GM23248 (cell line): ENCODE measurements at regions not wholly inside any gene's neighbourhood (a gene's known extent, or its start where the extent isn't known, plus 50 kb on each side); places are given as distances from the start of the nearest gene placed in this dataset.

Experiments used
- DNase-seq: peaks from one replicate; pipeline ENCODE4 v3.0.0-alpha.2; 2015
- H2AFZ ChIP-seq: fragments of 200-600 bp; sonication (generic); 2 replicates; pipeline ENCODE4 v1.6.1; 2016; ENCODE audit warnings: antibody characterized with exemption
- H3F3A ChIP-seq: fragments of 200-600 bp; sonication (generic); 2 replicates; pipeline ENCODE4 v1.6.1; 2016; ENCODE audit warnings: mild to moderate bottlenecking, antibody characterized with exemption, mixed run types; ENCODE audit not compliant: insufficient read depth
- H3K27ac ChIP-seq: fragments of 200-600 bp; sonication (generic); 2 replicates; pipeline ENCODE4 v1.5.1; 2016; ENCODE audit warnings: mild to moderate bottlenecking
- H3K27me3 ChIP-seq: fragments of 200-600 bp; sonication (generic); replicated peaks from 2 replicates; pipeline ENCODE4 v1.6.1; 2016; ENCODE audit warnings: mild to moderate bottlenecking; ENCODE audit not compliant: insufficient read depth
- H3K36me3 ChIP-seq: fragments of 200-600 bp; sonication (generic); 2 replicates; pipeline ENCODE4 v1.6.1; 2016; ENCODE audit warnings: low read depth, mild to moderate bottlenecking
- H3K4me1 ChIP-seq: fragments of 200-600 bp; sonication (generic); 2 replicates; pipeline ENCODE4 v1.6.1; 2016; ENCODE audit warnings: mild to moderate bottlenecking; ENCODE audit not compliant: insufficient read depth
- H3K4me2 ChIP-seq: fragments of 200-600 bp; sonication (generic); one replicate; pipeline ENCODE4 v1.6.1; 2016; ENCODE audit warnings: mild to moderate bottlenecking; ENCODE audit not compliant: unreplicated experiment
- H3K4me3 ChIP-seq: fragments of 200-600 bp; sonication (generic); 2 replicates; pipeline ENCODE4 v1.5.1; 2016; ENCODE audit warnings: mild to moderate bottlenecking
- H3K79me2 ChIP-seq: fragments of 200-600 bp; sonication (generic); 2 replicates; pipeline ENCODE4 v1.6.1; 2016; ENCODE audit warnings: mild to moderate bottlenecking; ENCODE audit not compliant: insufficient read depth
- H3K9ac ChIP-seq: fragments of 200-600 bp; sonication (generic); 2 replicates; pipeline ENCODE4 v1.6.1; 2016; ENCODE audit warnings: mild to moderate bottlenecking
- H3K9me2 ChIP-seq: fragments of 200-600 bp; sonication (generic); 2 replicates; pipeline ENCODE4 v1.6.1; 2016; ENCODE audit warnings: mixed run types, mild to moderate bottlenecking, moderate library complexity; ENCODE audit not compliant: insufficient read depth
- H3K9me3 ChIP-seq: fragments of 200-600 bp; sonication (generic); one replicate; pipeline ENCODE4 v1.6.1; 2017; ENCODE audit warnings: low read depth
- H4K20me1 ChIP-seq: fragments of 200-600 bp; sonication (generic); 2 replicates; pipeline ENCODE4 v1.6.0; 2016; ENCODE audit not compliant: insufficient read depth
- EZH2 ChIP-seq: fragments of 200-600 bp; sonication (generic); IDR thresholded peaks from 2 replicates; pipeline ENCODE4 v1.6.1; 2018; ENCODE audit warnings: antibody characterized with exemption, mild to moderate bottlenecking; ENCODE audit not compliant: insufficient read depth, poor library complexity, severe bottlenecking
- EZH2phosphoT487 ChIP-seq: fragments of 200-600 bp; sonication (generic); IDR thresholded peaks from 2 replicates; pipeline ENCODE4 v1.6.1; 2018; ENCODE audit warnings: antibody characterized with exemption, moderate library complexity, mild to moderate bottlenecking, low read depth; ENCODE audit not compliant: insufficient read depth
- WGBS, 2 experiments: methylation state at CpG; one replicate each; pipeline ENCODE4 v1.1.6; 2015 to 2017; ENCODE audit warnings: low lambda C conversion rate in 2 of 2, low coverage in 1 of 2; ENCODE audit errors: missing lambda C conversion rate in 2 of 2; 5-methylcytosine and 5-hydroxymethylcytosine counted together
- in situ Hi-C: fragments of 300-500 bp; cut with MboI; formaldehyde crosslinking; loops from 2 replicates; pipeline ENCODE4 v1.15.0; 2020

DNA sequence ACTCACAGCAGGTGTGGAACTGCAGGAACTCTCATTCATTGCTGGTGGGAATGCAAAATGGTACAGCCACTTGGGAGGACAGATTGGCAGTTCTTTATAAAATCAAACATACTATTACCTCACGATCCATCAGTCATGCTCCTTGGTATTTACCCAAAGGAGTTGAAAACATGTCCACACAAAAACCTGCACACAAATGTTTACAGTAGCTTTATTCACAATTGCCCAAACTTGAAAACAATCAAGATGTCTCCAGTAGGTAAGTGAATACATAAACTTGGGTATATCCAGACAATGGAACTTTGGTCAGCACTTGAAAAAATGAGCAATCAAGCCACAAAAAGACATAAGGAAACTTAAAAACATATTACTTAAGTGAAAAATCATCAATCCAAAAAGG is 215.5 kb downstream of the IRX1 start:
- Histone ChIP-seq H3K4me3 (no peak overlapping the region), H3K9me2 (no peaks in the 10 kb centered on the region), H2AFZ (no peak overlapping the region), H3K4me1 (no peaks in the 10 kb centered on the region), H3K36me3 (no peaks in the 10 kb centered on the region), H3K9me3 (no peaks in the 10 kb centered on the region), H3F3A (no peaks in the 10 kb centered on the region), H3K9ac (no peak overlapping the region), H3K79me2 (no peaks in the 10 kb centered on the region), H3K27me3 (no peaks in the 10 kb centered on the region), H3K4me2 (no peak overlapping the region), H3K27ac (no peak overlapping the region), H4K20me1 (no peaks in the 10 kb centered on the region)
- no peak for DNase-seq
- TF ChIP-seq EZH2phosphoT487: no peak
- TF ChIP-seq EZH2: no peak
- in situ Hi-C loops: no loop called here
- WGBS, 2 experiments: 33 to 44% methylated on average over 1 of the region's 1 CpG

- TF ChIP-seq EZH2phosphoT487 (no peak), EZH2 (no peak)
- no peak overlapping the region for H3K4me2 ChIP-seq
- in situ Hi-C loops: no loop called here
- H3K9ac ChIP-seq: no peak overlapping the region
- H3K36me3 ChIP-seq: no peaks in the 10 kb centered on the region
- H3K9me2 ChIP-seq: no peaks in the 10 kb centered on the region
- no peak overlapping the region for H3K4me3 ChIP-seq
- H4K20me1 ChIP-seq: no peaks in the 10 kb centered on the region
- H3K4me1 ChIP-seq: no peaks in the 10 kb centered on the region
- no peaks in the 10 kb centered on the region for H3K9me3 ChIP-seq
- no peaks in the 10 kb centered on the region for H3K79me2 ChIP-seq
- no peak overlapping the region for H2AFZ ChIP-seq
- 48 to 52% methylated on average over 6 of the region's 6 CpGs for WGBS, 2 experiments
- H3K27ac ChIP-seq: no peak overlapping the region
- H3F3A ChIP-seq: no peaks in the 10 kb centered on the region
- no peak for DNase-seq
- no peaks in the 10 kb centered on the region for H3K27me3 ChIP-seq
Observed at GRCh38 chr5:3818624-3819023, 223.0 kb downstream of the IRX1 start.

DNA sequence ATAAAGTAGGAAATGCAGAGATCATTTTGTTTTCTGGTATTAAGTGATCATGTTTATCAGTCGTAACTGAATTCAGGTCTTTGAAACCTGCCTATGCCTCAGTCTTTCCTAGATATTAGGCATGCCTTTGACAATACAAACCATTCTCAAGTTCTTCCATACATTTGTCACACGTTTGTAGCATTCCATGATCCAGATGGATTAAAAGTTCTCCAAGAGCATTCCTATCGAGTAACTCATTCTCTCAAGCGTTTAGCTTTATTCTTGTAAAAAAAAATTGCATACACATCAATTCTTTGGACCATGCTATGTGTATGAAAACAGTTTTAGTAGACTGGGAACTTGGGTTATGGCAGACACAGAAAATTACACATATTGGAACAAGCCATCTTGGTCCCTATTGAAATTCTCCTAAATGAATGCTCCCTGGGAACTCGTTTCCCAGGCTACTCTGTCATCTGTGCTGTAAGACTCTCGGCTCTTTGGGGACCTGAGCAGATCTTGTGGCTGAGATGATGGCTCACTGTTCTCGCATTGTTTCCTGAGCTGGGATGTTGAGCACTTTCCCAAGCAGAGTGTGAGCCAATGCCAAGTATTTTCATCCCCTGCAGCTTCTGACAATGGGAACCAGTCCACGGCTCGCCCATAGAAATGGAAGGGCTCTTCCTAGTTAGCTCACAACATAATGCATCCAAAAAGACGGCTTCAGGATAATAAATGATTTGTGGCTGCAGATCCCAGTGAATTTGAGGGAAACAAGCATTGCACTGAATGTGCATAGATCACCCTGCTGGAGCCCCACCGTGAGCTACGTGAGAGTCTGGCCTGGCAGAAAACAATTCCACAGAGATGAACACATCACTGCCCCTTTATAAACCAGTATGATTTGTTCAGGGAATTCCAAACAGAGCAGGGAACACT is 230.2 kb downstream of the IRX1 start:
- TF ChIP-seq EZH2phosphoT487: no peak
- no peak for TF ChIP-seq EZH2
- DNase-seq: no peak
- no peaks in the 10 kb centered on the region for H3K27me3 ChIP-seq

DNA sequence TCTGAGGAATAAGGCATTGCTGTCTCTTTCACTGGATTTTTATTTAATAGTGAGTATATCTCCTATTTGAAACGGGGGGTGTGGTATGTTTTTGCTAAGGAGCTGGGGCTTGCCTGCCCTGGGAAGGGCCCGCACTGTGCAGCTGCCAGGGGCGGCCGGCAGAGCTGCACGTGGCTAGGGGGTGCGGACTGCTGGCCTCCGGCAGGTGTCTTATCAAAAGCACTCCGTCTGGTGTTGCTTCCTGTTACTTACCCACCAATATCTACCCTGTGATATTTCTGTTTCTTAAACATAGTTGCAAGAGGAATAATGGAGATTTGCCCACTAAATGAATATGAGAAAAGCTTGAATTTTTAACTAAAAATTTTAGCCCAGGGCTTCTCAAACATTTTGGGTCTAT is 232.0 kb downstream of the IRX1 start:
- Histone ChIP-seq H3F3A (no peaks in the 10 kb centered on the region), H3K4me2 (no peak overlapping the region), H3K36me3 (no peaks in the 10 kb centered on the region), H3K9me2 (no peaks in the 10 kb centered on the region), H3K27me3 (no peaks in the 10 kb centered on the region), H3K27ac (no peak overlapping the region), H3K4me1 (no peaks in the 10 kb centered on the region), H4K20me1 (no peaks in the 10 kb centered on the region), H3K4me3 (no peak overlapping the region), H2AFZ (no peak overlapping the region), H3K9me3 (no peaks in the 10 kb centered on the region), H3K79me2 (no peaks in the 10 kb centered on the region), H3K9ac (no peak overlapping the region)
- in situ Hi-C loops: no loop called here
- 44 to 55% methylated on average over 8 of the region's 8 CpGs for WGBS, 2 experiments
- DNase-seq: no peak
- TF ChIP-seq EZH2phosphoT487 (no peak), EZH2 (no peak)

More for the DNA sequence above, 230.2 kb downstream of the IRX1 start:
- in situ Hi-C loops: no loop called here
- H3K9ac ChIP-seq: no peak overlapping the region
- H4K20me1 ChIP-seq: no peaks in the 10 kb centered on the region
- no peaks in the 10 kb centered on the region for H3K9me3 ChIP-seq
- H3K27ac ChIP-seq: no peak overlapping the region
- no peaks in the 10 kb centered on the region for H3K79me2 ChIP-seq
- H2AFZ ChIP-seq: no peak overlapping the region
- H3K4me2 ChIP-seq: no peak overlapping the region
- no peaks in the 10 kb centered on the region for H3F3A ChIP-seq
- no peaks in the 10 kb centered on the region for H3K4me1 ChIP-seq
- WGBS, 2 experiments: 16 to 20% methylated on average over 12 of the region's 12 CpGs
- H3K4me3 ChIP-seq: no peak overlapping the region
- no peaks in the 10 kb centered on the region for H3K9me2 ChIP-seq
- no peaks in the 10 kb centered on the region for H3K36me3 ChIP-seq
